AG04450 (cell line): ENCODE measurements at regions not wholly inside any gene's neighbourhood (a gene's known extent, or its start where the extent isn't known, plus 50 kb on each side); places are given as distances from the start of the nearest gene placed in this dataset.
A peak's percentile ranks its signal among the peaks of the same experiment; 100 is the strongest.
"Not testable (repeated sequence)": the region's sequence is repeated elsewhere in the genome, so short reads cannot be mapped to it uniquely, and the experiment has no call there.

ENCODE experiments used
- CTCF ChIA-PET: fragments of 300-600, 350-600 bp; formaldehyde crosslinking; extraction: SDS; loops from one replicate; lab custom pipeline; 2022; ENCODE audit warnings: antibody characterized with exemption, inconsistent platforms; lab: Charles Lee
- POLR2A ChIA-PET: fragments of 350-600 bp; formaldehyde crosslinking; extraction: SDS; loops from one replicate; lab custom pipeline; 2021; ENCODE audit warnings: antibody characterized with exemption, inconsistent platforms; lab: Yijun Ruan, JAX
- DNase-seq: peaks from one replicate; pipeline ENCODE4 v3.0.0-alpha.2; 2011; ENCODE audit warnings: low read depth, low spot score
- H3K27ac ChIP-seq: one replicate; pipeline ENCODE4 v1.5.1; 2012; ENCODE audit warnings: low read depth, low read length, control low read depth
- H3K27me3 ChIP-seq: one replicate; pipeline ENCODE4 v1.6.0; 2012; ENCODE audit warnings: low read length; ENCODE audit not compliant: control insufficient read depth, insufficient read depth
- H3K4me3 ChIP-seq: 2 replicates; pipeline ENCODE4 v1.5.1; 2011; ENCODE audit warnings: mild to moderate bottlenecking, low read depth, low read length, control low read depth
- H3K9me3 ChIP-seq: 2 replicates; pipeline ENCODE4 v1.5.1; 2012; ENCODE audit warnings: low read length; ENCODE audit not compliant: control insufficient read depth, insufficient read depth
- TF ChIP-seq, protein P1 (sequence below): IDR thresholded peaks from 2 replicates; pipeline ENCODE4 v1.5.1; 2011; ENCODE audit warnings: low read depth, low read length, control low read depth, inconsistent platforms

DNA sequence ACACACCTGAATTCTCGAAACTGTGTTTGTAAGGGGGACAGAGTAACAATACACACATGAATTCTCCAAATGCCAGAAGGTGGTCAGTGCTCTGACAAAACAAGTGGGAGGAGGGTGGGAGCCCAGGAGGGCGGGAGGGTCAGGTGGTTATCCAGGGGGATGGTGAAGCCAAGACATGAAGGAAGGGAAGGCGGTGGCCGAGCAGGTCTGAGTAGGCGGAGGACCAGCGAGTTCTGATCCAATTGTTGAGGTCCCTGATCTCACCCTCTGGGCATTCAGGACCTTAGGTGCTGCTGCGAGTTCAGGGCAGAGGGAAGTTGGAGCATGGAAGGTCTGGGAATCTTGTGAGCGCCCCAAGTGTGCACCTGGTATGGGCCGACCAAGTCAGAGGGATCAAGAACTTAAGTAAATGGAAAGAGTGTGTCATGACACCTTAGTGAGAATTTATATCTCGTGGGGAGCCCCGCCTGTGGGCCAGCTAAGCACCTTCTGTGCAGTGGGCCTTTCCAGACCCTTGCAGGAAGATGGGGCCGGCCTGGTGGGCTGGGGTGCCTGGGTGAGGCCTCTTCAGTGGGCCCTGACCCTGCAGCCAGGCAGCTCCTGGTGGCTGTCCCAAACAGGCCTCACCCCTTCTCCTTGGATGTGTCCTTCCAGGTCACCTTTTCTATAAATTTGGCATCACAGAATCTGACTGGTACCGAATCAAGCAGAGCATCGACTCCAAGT is 86.1 kb downstream of the NPIPB11 start:
- TF ChIP-seq, protein P1, sequence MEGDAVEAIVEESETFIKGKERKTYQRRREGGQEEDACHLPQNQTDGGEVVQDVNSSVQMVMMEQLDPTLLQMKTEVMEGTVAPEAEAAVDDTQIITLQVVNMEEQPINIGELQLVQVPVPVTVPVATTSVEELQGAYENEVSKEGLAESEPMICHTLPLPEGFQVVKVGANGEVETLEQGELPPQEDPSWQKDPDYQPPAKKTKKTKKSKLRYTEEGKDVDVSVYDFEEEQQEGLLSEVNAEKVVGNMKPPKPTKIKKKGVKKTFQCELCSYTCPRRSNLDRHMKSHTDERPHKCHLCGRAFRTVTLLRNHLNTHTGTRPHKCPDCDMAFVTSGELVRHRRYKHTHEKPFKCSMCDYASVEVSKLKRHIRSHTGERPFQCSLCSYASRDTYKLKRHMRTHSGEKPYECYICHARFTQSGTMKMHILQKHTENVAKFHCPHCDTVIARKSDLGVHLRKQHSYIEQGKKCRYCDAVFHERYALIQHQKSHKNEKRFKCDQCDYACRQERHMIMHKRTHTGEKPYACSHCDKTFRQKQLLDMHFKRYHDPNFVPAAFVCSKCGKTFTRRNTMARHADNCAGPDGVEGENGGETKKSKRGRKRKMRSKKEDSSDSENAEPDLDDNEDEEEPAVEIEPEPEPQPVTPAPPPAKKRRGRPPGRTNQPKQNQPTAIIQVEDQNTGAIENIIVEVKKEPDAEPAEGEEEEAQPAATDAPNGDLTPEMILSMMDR = no peak

DNA sequence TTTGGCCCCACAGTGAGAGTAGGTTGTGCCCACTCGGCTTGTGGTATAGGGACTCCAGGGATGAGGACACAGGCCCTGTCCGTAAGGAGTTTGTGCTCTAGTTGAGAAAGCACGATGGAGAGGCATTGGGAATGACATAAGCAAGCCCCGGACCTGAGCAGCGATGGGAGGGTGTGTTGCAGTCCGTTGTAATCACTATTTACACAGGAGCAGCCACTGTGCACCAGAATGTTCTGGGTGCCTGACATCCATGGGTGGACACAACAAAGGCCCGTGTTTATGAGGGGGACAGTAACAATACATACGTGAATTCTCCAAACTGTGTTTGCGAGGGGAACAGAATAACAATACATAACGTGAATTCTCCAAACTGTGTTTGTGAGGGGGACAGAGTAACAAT is 86.8 kb downstream of the NPIPB11 start:
- POLR2A ChIA-PET = no interaction called here
- CTCF ChIA-PET = interaction anchor here (0.6 kb wide), 1 partner anchor 34 kb away, joined by 3 read pairs; no protein-coding TSS in a partner anchor

More for the DNA sequence above, 86.1 kb downstream of the NPIPB11 start:
- CTCF ChIA-PET = no interaction called here
- POLR2A ChIA-PET = no interaction called here
- H3K4me3 ChIP-seq = no peak overlapping the region
- H3K9me3 ChIP-seq = peaks cover 4% of the 10 kb centered on the region; the same call in 1 of the 2 replicates
- no peaks in the 10 kb centered on the region for H3K27me3 ChIP-seq
- H3K27ac ChIP-seq = no peak overlapping the region
- DNase-seq = no peak

DNA sequence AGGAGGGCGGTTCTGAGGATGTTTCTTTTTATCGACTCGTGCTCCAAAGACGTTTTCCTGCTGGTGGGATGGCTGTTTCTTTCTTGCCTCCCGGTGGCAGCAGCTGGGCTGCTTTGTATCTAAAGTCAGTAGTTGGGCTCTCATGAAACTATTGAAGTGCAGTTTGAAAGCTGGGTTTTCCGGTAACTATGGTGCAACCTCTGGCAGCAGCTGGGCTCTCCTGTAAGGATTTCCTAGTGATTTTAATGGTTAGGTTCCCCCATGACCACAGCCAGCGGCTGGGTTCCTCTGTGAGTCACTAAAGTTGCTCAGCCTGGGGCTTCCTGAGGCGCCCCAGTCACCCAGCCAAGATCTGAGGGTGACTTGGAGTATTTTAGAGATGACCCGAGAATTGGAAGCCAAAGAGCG is 87.9 kb downstream of the NPIPB11 start:
- CTCF ChIA-PET, H3K27me3 ChIP-seq, H3K9me3 ChIP-seq, H3K4me3 ChIP-seq: not testable (repeated sequence)
- POLR2A ChIA-PET = interaction anchor here (0.5 to 0.9 kb wide), 3 partner anchors 9 to 714 kb away, joined by 4 to 8 read pairs (median 5); no protein-coding TSS in a partner anchor
- DNase-seq = peak; percentile 55
- peak overlapping the region; percentile 88 for H3K27ac ChIP-seq
- TF ChIP-seq, protein P1 = peak; percentile 33; the same call in 1 of the 2 replicates

More for the DNA sequence above, 86.8 kb downstream of the NPIPB11 start:
- TF ChIP-seq, protein P1 = no peak
- DNase-seq = no peak
- H3K27ac ChIP-seq = peak overlapping the region; percentile 88
- no peak overlapping the region for H3K4me3 ChIP-seq
- peaks cover 4% of the 10 kb centered on the region; the same call in 1 of the 2 replicates for H3K9me3 ChIP-seq
- no peaks in the 10 kb centered on the region for H3K27me3 ChIP-seq

DNA sequence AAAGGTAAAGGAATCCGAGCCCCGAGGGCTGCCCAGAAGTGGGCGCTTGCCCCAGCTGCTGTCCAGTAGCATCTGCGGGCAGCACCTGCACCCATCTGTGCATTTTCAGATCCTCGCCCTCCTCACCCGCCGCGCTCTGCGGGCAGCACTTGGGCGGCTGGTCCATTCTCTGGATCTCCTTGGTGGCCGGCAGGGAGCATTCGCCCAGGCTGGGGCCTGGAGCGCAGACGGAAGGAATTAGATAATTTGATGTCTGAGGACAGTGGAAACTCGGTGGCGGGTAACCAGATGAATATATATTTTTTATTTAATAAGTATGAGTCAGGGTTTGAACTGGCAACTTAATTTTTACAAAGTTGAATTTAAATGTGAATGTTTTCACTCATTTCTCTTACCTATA is 88.5 kb downstream of the NPIPB11 start:
- Histone ChIP-seq H3K4me3 (no peak overlapping the region), H3K9me3 (peaks cover 4% of the 10 kb centered on the region; the same call in 1 of the 2 replicates), H3K27me3 (no peaks in the 10 kb centered on the region), H3K27ac (peak overlapping the region; percentile 75)
- TF ChIP-seq, protein P1 = peak; percentile 18; the same call in 1 of the 2 replicates
- ChIA-PET CTCF (no interaction called here), POLR2A (interaction anchor here (0.8 to 0.9 kb wide), 2 partner anchors 10 kb away, joined by 4 to 5 read pairs; no protein-coding TSS in a partner anchor)
- DNase-seq = no peak

- no peaks in the 10 kb centered on the region for H3K27me3 ChIP-seq
- ChIA-PET CTCF (no interaction called here), POLR2A (no interaction called here)
- no peak overlapping the region for H3K27ac ChIP-seq
- peaks cover 4% of the 10 kb centered on the region; the same call in 1 of the 2 replicates for H3K9me3 ChIP-seq
- no peak for DNase-seq
- TF ChIP-seq, protein P1 = no peak
- no peak overlapping the region for H3K4me3 ChIP-seq
Measured at GRCh38 chr16:29317269-29317668, 89.2 kb downstream of the NPIPB11 start.
